ENCODE measurements at regions not wholly inside any gene's neighbourhood (a gene's known extent, or its start where the extent isn't known, plus 50 kb on each side); places are given as distances from the start of the nearest gene placed in this dataset.
A peak's percentile ranks its signal among the peaks of the same experiment; 100 is the strongest.

GRCh38 chr16:65201511-65201910 lies 79.6 kb upstream of the CDH11 start:
- DNase-seq (ENCODE audit: low spot score), result no peak

DNA sequence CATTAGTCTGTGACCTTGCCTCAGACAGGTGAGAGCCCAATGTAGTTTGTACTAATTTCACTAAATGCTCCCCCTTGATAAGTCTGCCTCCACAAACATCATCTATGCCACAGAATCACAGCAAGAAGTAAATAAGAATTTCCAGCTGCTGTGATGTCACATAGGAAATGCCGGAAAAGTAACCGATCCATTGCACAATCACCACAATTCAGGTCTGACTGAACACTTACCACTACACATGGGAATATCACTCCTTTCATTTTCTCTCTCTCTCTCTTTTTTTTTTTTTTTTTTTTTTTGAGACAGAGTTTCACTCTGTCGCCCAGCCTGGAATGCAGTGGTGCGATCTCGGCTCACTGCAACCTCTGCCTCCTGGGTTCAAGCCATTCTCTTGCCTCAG lies 79.0 kb upstream of the CDH11 start:
- no peak for DNase-seq (ENCODE audit: low spot score)

DNA sequence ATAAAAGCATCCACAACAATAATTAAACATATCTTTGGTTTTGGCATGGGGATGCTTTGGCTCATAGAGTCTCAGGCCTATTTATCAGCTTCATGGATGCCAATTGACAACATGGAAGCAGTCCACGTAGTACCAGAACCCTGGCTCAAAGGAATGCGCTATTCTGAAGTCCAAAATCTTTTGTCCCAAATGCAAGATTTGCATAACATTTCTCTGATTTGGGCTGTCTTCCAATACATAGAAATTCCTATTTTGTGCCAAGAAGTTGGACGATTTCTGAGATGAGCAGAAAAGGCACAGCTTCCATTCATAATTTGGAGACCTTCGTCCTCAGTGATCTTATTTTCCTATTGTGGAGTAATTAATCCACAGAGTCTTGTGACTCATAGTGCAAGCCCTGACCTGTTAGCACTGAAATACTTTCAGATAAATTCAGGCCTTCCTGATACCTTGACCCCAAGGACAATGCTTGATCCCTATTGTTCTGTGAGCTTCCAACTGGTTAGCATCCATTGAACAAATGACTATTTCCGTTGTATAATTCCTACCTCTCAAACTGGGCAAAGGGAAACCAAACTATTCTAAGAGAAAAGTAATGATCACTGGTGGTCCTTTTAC lies 78.4 kb upstream of the CDH11 start:
- DNase-seq (ENCODE audit: low spot score), result no peak

DNA sequence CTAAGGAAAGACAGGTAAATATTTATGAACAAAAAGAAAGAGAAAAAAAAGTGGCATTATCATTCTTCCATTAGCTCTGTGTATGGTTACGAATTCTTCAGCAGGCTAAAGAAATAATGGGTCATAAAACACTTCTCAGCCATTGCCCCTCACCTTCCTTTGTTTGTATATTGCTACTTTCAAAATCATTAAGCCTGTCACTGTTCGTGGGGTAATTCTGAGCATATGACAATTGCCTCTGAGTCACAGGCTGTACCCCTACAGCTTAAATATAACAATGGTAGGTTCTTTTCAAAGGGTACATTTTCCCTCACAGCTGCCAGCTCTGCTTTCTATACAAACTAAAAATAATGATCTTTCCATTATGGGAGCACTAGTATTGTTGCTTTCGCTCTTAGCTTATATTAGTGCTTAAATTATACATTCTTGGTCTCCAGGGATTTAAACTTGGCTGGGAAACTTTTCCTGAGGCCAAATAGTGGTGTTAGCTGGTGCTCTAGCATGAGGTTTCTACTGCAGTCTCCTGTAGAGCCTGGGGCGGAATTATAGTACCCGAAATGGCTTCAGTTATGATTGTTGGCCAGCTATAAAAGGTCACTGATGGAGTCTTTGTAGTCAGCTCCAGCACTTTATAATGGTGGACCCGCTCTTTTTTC lies 74.7 kb upstream of the CDH11 start:
- no peak for DNase-seq (ENCODE audit: low spot score)

GRCh38 chr16:65195998-65196397 lies 74.1 kb upstream of the CDH11 start:
- DNase-seq (ENCODE audit: low spot score), result no peak

- DNase-seq (ENCODE audit: low spot score), result no peak
Observed at GRCh38 chr16:65185241-65185778, 63.4 kb upstream of the CDH11 start.

DNA sequence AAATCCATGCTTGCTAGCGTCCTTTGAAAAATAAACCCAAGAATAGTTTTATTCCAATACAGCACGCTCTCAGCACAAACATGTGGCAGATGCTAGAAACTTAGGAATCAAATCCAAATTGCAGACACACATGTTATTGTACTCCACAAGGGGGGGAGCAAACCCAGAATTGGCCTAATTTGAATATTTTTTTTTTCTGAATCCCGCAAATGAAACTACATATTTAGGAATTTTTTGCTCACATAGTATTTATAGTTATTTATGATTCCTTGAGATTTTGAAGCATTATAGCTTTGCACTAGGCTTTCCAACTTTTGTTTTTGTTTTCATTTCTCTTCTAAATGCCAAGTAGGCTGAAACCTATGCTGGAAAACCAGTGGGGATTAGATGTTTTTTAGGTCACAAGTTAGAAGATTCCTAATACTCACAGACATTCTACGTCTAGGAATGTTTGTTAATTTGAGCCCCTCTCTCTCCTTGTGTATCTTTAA lies 59.3 kb upstream of the CDH11 start:
- DNase-seq (ENCODE audit: low spot score), result no peak

- DNase-seq (ENCODE audit: low spot score), result peak; percentile 16
Observed at GRCh38 chr16:65178151-65178550, 56.3 kb upstream of the CDH11 start.

GRCh38 chr16:65176603-65177002 lies 54.7 kb upstream of the CDH11 start:
- DNase-seq (ENCODE audit: low spot score), result peak; percentile 35

DNA sequence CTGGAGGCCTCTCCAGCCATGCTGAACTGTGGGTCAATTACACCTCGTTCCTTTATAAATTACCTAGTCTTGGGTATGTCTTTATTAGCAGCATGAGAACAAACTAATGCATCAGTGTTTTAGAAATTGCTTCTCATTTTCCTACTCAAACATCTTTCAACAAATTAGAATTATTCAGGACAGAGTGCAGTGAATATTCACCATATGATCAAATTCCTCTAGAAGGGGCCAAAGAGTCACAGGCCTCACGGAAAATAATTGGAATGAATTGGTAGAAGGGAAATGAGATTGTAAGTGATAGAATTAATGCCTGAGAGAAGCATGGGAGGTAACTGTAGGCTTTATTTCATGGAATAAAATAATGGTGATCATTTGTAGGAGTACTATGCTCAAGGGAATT lies 50.5 kb upstream of the CDH11 start:
- DNase-seq (ENCODE audit: low spot score), result no peak
